ENCODE measurements at regions not wholly inside any gene's neighbourhood (a gene's known extent, or its start where the extent isn't known, plus 50 kb on each side); places are given as distances from the start of the nearest gene placed in this dataset.
A peak's percentile ranks its signal among the peaks of the same experiment; 100 is the strongest.

- no peak for DNase-seq (ENCODE audit: low read depth in 4 of 6, low spot score in 6 of 6)
- H3K27ac ChIP-seq (ENCODE audit: low read depth, low read length), result no peak overlapping the region
- peaks cover 4% of the 10 kb centered on the region for H3K9me3 ChIP-seq (ENCODE audit: control insufficient read depth, insufficient read depth, low read length)
- no peak overlapping the region for H3K4me3 ChIP-seq (ENCODE audit: low read depth, low read length)
- no peaks in the 10 kb centered on the region for H3K27me3 ChIP-seq (ENCODE audit: control insufficient read depth, insufficient read depth, low read length)
- no peaks in the 10 kb centered on the region for H3K4me1 ChIP-seq (ENCODE audit: control insufficient read depth, insufficient read depth, low read length)
- no CpG with 5 or more reads among the region's 1 CpG for WGBS (ENCODE audit: insufficient coverage)
- H3K36me3 ChIP-seq (ENCODE audit: control insufficient read depth, insufficient read depth, low read length), result no peaks in the 10 kb centered on the region
Observed at GRCh38 chr6:126188279-126188909, 151.5 kb upstream of the CENPW start.

GRCh38 chr6:126195625-126196236, 144.2 kb upstream of the CENPW start:
- H3K27ac ChIP-seq (ENCODE audit: low read depth, low read length), result no peak overlapping the region
- H3K9me3 ChIP-seq (ENCODE audit: control insufficient read depth, insufficient read depth, low read length), result peaks cover 4% of the 10 kb centered on the region
- no peaks in the 10 kb centered on the region for H3K36me3 ChIP-seq (ENCODE audit: control insufficient read depth, insufficient read depth, low read length)
- no peak overlapping the region for H3K4me3 ChIP-seq (ENCODE audit: low read depth, low read length)
- no peaks in the 10 kb centered on the region for H3K27me3 ChIP-seq (ENCODE audit: control insufficient read depth, insufficient read depth, low read length)
- DNase-seq (ENCODE audit: low read depth in 4 of 6, low spot score in 6 of 6), result no peak
- 89% methylated on average over 1 of the region's 1 CpG for WGBS (ENCODE audit: insufficient coverage)
- H3K4me1 ChIP-seq (ENCODE audit: control insufficient read depth, insufficient read depth, low read length), result no peaks in the 10 kb centered on the region

- Histone ChIP-seq H3K27ac (ENCODE audit: low read depth, low read length) (peak overlapping the region; percentile 22), H3K4me1 (ENCODE audit: control insufficient read depth, insufficient read depth, low read length) (no peaks in the 10 kb centered on the region), H3K9me3 (ENCODE audit: control insufficient read depth, insufficient read depth, low read length) (no peaks in the 10 kb centered on the region), H3K4me3 (ENCODE audit: low read depth, low read length) (no peak overlapping the region), H3K27me3 (ENCODE audit: control insufficient read depth, insufficient read depth, low read length) (no peaks in the 10 kb centered on the region), H3K36me3 (ENCODE audit: control insufficient read depth, insufficient read depth, low read length) (no peaks in the 10 kb centered on the region)
- no CpG with 5 or more reads among the region's 2 CpGs for WGBS (ENCODE audit: insufficient coverage)
- DNase-seq (ENCODE audit: low read depth in 4 of 6, low spot score in 6 of 6), result peak in 1 of 6 donors; percentile 21
Observed at GRCh38 chr6:126198631-126199030, 141.3 kb upstream of the CENPW start.

GRCh38 chr6:126199466-126199865, 140.4 kb upstream of the CENPW start:
- Histone ChIP-seq H3K27ac (ENCODE audit: low read depth, low read length) (no peak overlapping the region), H3K27me3 (ENCODE audit: control insufficient read depth, insufficient read depth, low read length) (no peaks in the 10 kb centered on the region), H3K36me3 (ENCODE audit: control insufficient read depth, insufficient read depth, low read length) (no peaks in the 10 kb centered on the region), H3K4me1 (ENCODE audit: control insufficient read depth, insufficient read depth, low read length) (no peaks in the 10 kb centered on the region), H3K9me3 (ENCODE audit: control insufficient read depth, insufficient read depth, low read length) (no peaks in the 10 kb centered on the region), H3K4me3 (ENCODE audit: low read depth, low read length) (no peak overlapping the region)
- no CpG with 5 or more reads among the region's 1 CpG for WGBS (ENCODE audit: insufficient coverage)
- no peak for DNase-seq (ENCODE audit: low read depth in 4 of 6, low spot score in 6 of 6)

- Histone ChIP-seq H3K9me3 (ENCODE audit: control insufficient read depth, insufficient read depth, low read length) (no peaks in the 10 kb centered on the region), H3K27me3 (ENCODE audit: control insufficient read depth, insufficient read depth, low read length) (no peaks in the 10 kb centered on the region), H3K36me3 (ENCODE audit: control insufficient read depth, insufficient read depth, low read length) (no peaks in the 10 kb centered on the region), H3K27ac (ENCODE audit: low read depth, low read length) (no peak overlapping the region), H3K4me1 (ENCODE audit: control insufficient read depth, insufficient read depth, low read length) (no peaks in the 10 kb centered on the region), H3K4me3 (ENCODE audit: low read depth, low read length) (no peak overlapping the region)
- WGBS (ENCODE audit: insufficient coverage), result no CpG with 5 or more reads among the region's 2 CpGs
- DNase-seq (ENCODE audit: low read depth in 4 of 6, low spot score in 6 of 6), result no peak
Observed at GRCh38 chr6:126202707-126203106, 137.2 kb upstream of the CENPW start.

- Histone ChIP-seq H3K4me1 (ENCODE audit: control insufficient read depth, insufficient read depth, low read length) (no peaks in the 10 kb centered on the region), H3K4me3 (ENCODE audit: low read depth, low read length) (no peak overlapping the region), H3K9me3 (ENCODE audit: control insufficient read depth, insufficient read depth, low read length) (no peaks in the 10 kb centered on the region), H3K36me3 (ENCODE audit: control insufficient read depth, insufficient read depth, low read length) (no peaks in the 10 kb centered on the region), H3K27ac (ENCODE audit: low read depth, low read length) (no peak overlapping the region), H3K27me3 (ENCODE audit: control insufficient read depth, insufficient read depth, low read length) (no peaks in the 10 kb centered on the region)
- WGBS (ENCODE audit: insufficient coverage), result no CpG with 5 or more reads among the region's 4 CpGs
- DNase-seq (ENCODE audit: low read depth in 4 of 6, low spot score in 6 of 6), result peak in 1 of 6 donors; percentile 68
Observed at GRCh38 chr6:126204126-126204525, 135.8 kb upstream of the CENPW start.

GRCh38 chr6:126204598-126204997, 135.3 kb upstream of the CENPW start:
- Histone ChIP-seq H3K27ac (ENCODE audit: low read depth, low read length) (no peak overlapping the region), H3K4me1 (ENCODE audit: control insufficient read depth, insufficient read depth, low read length) (no peaks in the 10 kb centered on the region), H3K4me3 (ENCODE audit: low read depth, low read length) (no peak overlapping the region), H3K9me3 (ENCODE audit: control insufficient read depth, insufficient read depth, low read length) (no peaks in the 10 kb centered on the region), H3K27me3 (ENCODE audit: control insufficient read depth, insufficient read depth, low read length) (no peaks in the 10 kb centered on the region), H3K36me3 (ENCODE audit: control insufficient read depth, insufficient read depth, low read length) (no peaks in the 10 kb centered on the region)
- peak in 1 of 6 donors; percentile 24 for DNase-seq (ENCODE audit: low read depth in 4 of 6, low spot score in 6 of 6)

GRCh38 chr6:126206504-126207246, 133.2 kb upstream of the CENPW start:
- WGBS (ENCODE audit: insufficient coverage), result no CpG with 5 or more reads among the region's 1 CpG
- no peak for DNase-seq (ENCODE audit: low read depth in 4 of 6, low spot score in 6 of 6)
- Histone ChIP-seq H3K27me3 (ENCODE audit: control insufficient read depth, insufficient read depth, low read length) (no peaks in the 10 kb centered on the region), H3K27ac (ENCODE audit: low read depth, low read length) (no peak overlapping the region), H3K9me3 (ENCODE audit: control insufficient read depth, insufficient read depth, low read length) (no peaks in the 10 kb centered on the region), H3K4me3 (ENCODE audit: low read depth, low read length) (no peak overlapping the region), H3K4me1 (ENCODE audit: control insufficient read depth, insufficient read depth, low read length) (no peaks in the 10 kb centered on the region), H3K36me3 (ENCODE audit: control insufficient read depth, insufficient read depth, low read length) (no peaks in the 10 kb centered on the region)

- Histone ChIP-seq H3K27ac (ENCODE audit: low read depth, low read length) (no peak overlapping the region), H3K4me1 (ENCODE audit: control insufficient read depth, insufficient read depth, low read length) (no peaks in the 10 kb centered on the region), H3K4me3 (ENCODE audit: low read depth, low read length) (no peak overlapping the region), H3K36me3 (ENCODE audit: control insufficient read depth, insufficient read depth, low read length) (no peaks in the 10 kb centered on the region), H3K9me3 (ENCODE audit: control insufficient read depth, insufficient read depth, low read length) (no peaks in the 10 kb centered on the region), H3K27me3 (ENCODE audit: control insufficient read depth, insufficient read depth, low read length) (no peaks in the 10 kb centered on the region)
- no peak for DNase-seq (ENCODE audit: low read depth in 4 of 6, low spot score in 6 of 6)
- 100% methylated on average over 1 of the region's 3 CpGs for WGBS (ENCODE audit: insufficient coverage)
Observed at GRCh38 chr6:126210398-126211075, 129.4 kb upstream of the CENPW start.

Data from spinal cord (tissue), 9 donors.